ENCODE measurements at regions not wholly inside any gene's neighbourhood (a gene's known extent, or its start where the extent isn't known, plus 50 kb on each side); places are given as distances from the start of the nearest gene placed in this dataset.

DNA sequence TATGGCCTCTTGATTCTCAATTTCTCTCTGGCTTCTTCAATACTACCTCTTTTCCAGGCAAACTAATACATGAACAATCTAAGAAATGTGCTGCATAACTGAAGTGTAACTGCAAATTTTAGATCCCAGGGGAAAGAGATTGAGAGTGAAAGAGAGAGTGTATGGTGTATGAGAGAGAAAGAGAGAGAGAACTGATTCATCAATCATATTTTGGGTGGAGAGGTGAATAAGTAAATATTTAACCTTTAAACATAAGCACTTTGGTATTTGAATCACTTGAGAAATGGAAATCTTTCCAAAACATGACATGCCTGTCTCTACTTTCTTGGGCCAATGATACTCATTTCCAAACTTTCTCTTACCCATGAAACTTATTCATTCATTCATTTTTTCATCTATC is 147.2 kb upstream of the DIPK2B start:
- Histone ChIP-seq H3K4me2 (ENCODE audit: insufficient read depth, low read length) (no peak overlapping the region), H3K9me3 (ENCODE audit: low read depth, low read length) (no peaks in the 10 kb centered on the region), H2AFZ (ENCODE audit: low read length) (no peak overlapping the region), H4K20me1 (ENCODE audit: insufficient read depth, low read length) (no peaks in the 10 kb centered on the region), H3K79me2 (ENCODE audit: insufficient read depth, low read length) (no peaks in the 10 kb centered on the region), H3K4me1 (ENCODE audit: insufficient read depth, low read length) (peaks cover 28% of the 10 kb centered on the region), H3K27me3 (ENCODE audit: insufficient read depth, low read length) (no peaks in the 10 kb centered on the region), H3K27ac (ENCODE audit: low read depth, low read length) (peak overlapping the region; percentile 50), H3K4me3 (ENCODE audit: insufficient read depth, low read length) (no peak overlapping the region), H3K36me3 (ENCODE audit: insufficient read depth, low read length) (no peaks in the 10 kb centered on the region)
- DNase-seq (ENCODE audit: insufficient read length, low spot score, missing footprints), result no peak
- TF ChIP-seq, protein P1, sequence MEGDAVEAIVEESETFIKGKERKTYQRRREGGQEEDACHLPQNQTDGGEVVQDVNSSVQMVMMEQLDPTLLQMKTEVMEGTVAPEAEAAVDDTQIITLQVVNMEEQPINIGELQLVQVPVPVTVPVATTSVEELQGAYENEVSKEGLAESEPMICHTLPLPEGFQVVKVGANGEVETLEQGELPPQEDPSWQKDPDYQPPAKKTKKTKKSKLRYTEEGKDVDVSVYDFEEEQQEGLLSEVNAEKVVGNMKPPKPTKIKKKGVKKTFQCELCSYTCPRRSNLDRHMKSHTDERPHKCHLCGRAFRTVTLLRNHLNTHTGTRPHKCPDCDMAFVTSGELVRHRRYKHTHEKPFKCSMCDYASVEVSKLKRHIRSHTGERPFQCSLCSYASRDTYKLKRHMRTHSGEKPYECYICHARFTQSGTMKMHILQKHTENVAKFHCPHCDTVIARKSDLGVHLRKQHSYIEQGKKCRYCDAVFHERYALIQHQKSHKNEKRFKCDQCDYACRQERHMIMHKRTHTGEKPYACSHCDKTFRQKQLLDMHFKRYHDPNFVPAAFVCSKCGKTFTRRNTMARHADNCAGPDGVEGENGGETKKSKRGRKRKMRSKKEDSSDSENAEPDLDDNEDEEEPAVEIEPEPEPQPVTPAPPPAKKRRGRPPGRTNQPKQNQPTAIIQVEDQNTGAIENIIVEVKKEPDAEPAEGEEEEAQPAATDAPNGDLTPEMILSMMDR (IDR thresholded peaks at IDR 0.05; ENCODE audit: extremely low read depth, low read depth, low read length), result no peak

DNA sequence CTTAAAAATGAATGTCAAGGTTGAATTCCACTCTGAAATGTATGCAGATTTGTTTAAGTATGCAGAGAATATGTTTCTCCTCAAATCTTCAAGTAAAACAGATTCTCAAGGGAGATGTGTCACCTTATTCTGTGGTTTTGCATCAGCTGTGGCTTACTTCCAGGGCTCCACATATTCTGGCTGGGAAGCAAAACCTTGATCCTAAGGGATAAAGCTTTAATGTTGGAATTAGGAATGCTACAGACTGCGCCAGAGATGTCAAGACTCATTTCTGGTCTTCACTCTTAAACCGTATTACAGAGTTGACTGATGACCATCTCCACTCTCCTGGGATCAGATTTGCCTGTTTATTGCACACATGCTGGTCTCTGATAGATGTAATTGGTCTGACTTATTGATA is 143.9 kb upstream of the DIPK2B start:
- no peaks in the 10 kb centered on the region for H4K20me1 ChIP-seq (ENCODE audit: insufficient read depth, low read length)
- H3K4me2 ChIP-seq (ENCODE audit: insufficient read depth, low read length), result no peak overlapping the region
- H3K36me3 ChIP-seq (ENCODE audit: insufficient read depth, low read length), result no peaks in the 10 kb centered on the region
- DNase-seq (ENCODE audit: insufficient read length, low spot score, missing footprints), result no peak
- no peaks in the 10 kb centered on the region for H3K79me2 ChIP-seq (ENCODE audit: insufficient read depth, low read length)
- no peak overlapping the region for H3K4me3 ChIP-seq (ENCODE audit: insufficient read depth, low read length)
- TF ChIP-seq, protein P1 (IDR thresholded peaks at IDR 0.05; ENCODE audit: extremely low read depth, low read depth, low read length), result no peak
- no peaks in the 10 kb centered on the region for H3K9me3 ChIP-seq (ENCODE audit: low read depth, low read length)
- H3K27ac ChIP-seq (ENCODE audit: low read depth, low read length), result peak overlapping the region; percentile 66
- no peak overlapping the region for H2AFZ ChIP-seq (ENCODE audit: low read length)
- peaks cover 16% of the 10 kb centered on the region for H3K4me1 ChIP-seq (ENCODE audit: insufficient read depth, low read length)
- H3K27me3 ChIP-seq (ENCODE audit: insufficient read depth, low read length), result no peaks in the 10 kb centered on the region

- Histone ChIP-seq H3K27me3 (ENCODE audit: insufficient read depth, low read length) (peaks cover 16% of the 10 kb centered on the region), H2AFZ (ENCODE audit: low read length) (no peak overlapping the region), H3K79me2 (ENCODE audit: insufficient read depth, low read length) (no peaks in the 10 kb centered on the region), H3K4me2 (ENCODE audit: insufficient read depth, low read length) (no peak overlapping the region), H4K20me1 (ENCODE audit: insufficient read depth, low read length) (no peaks in the 10 kb centered on the region), H3K4me1 (ENCODE audit: insufficient read depth, low read length) (no peaks in the 10 kb centered on the region), H3K4me3 (ENCODE audit: insufficient read depth, low read length) (no peak overlapping the region), H3K36me3 (ENCODE audit: insufficient read depth, low read length) (no peaks in the 10 kb centered on the region), H3K27ac (ENCODE audit: low read depth, low read length) (no peak overlapping the region), H3K9me3 (ENCODE audit: low read depth, low read length) (no peaks in the 10 kb centered on the region)
- DNase-seq (ENCODE audit: insufficient read length, low spot score, missing footprints), result no peak
- TF ChIP-seq, protein P1 (IDR thresholded peaks at IDR 0.05; ENCODE audit: extremely low read depth, low read depth, low read length), result no peak
Observed at GRCh38 chrX:45329217-45329616, 128.5 kb upstream of the DIPK2B start.

DNA sequence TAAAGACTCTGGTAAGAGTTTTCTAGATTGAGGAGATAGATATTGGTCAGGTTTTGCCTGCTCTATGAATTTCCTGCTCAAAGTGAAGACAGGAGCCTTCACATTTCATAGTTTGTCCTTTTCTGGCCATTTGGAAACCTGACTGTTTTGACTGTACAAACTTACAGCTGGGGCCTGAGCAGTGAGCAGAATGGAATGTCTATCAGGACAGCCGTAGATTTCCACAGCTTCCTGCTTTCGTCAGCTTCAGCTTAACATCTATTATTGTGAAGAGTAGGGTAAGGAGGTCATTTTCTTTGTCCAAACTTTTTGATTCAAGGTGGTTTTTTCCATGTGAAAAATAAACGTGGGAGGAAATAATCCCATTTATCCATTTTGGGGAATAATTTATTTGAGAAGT is 124.3 kb upstream of the DIPK2B start:
- no peak for DNase-seq (ENCODE audit: insufficient read length, low spot score, missing footprints)
- no peaks in the 10 kb centered on the region for H3K9me3 ChIP-seq (ENCODE audit: low read depth, low read length)
- peaks cover 17% of the 10 kb centered on the region for H3K4me1 ChIP-seq (ENCODE audit: insufficient read depth, low read length)
- no peaks in the 10 kb centered on the region for H3K36me3 ChIP-seq (ENCODE audit: insufficient read depth, low read length)
- no peak overlapping the region for H3K27ac ChIP-seq (ENCODE audit: low read depth, low read length)
- H3K27me3 ChIP-seq (ENCODE audit: insufficient read depth, low read length), result peaks cover 13% of the 10 kb centered on the region
- H3K79me2 ChIP-seq (ENCODE audit: insufficient read depth, low read length), result no peaks in the 10 kb centered on the region
- H4K20me1 ChIP-seq (ENCODE audit: insufficient read depth, low read length), result no peaks in the 10 kb centered on the region
- TF ChIP-seq, protein P1 (IDR thresholded peaks at IDR 0.05; ENCODE audit: extremely low read depth, low read depth, low read length), result no peak
- H2AFZ ChIP-seq (ENCODE audit: low read length), result no peak overlapping the region
- no peak overlapping the region for H3K4me3 ChIP-seq (ENCODE audit: insufficient read depth, low read length)
- no peak overlapping the region for H3K4me2 ChIP-seq (ENCODE audit: insufficient read depth, low read length)
